Panc1 (cell line): ENCODE measurements at regions not wholly inside any gene's neighbourhood (a gene's known extent, or its start where the extent isn't known, plus 50 kb on each side); places are given as distances from the start of the nearest gene placed in this dataset.

Experiments
- CTCF ChIP-seq: fragments of 450-650 bp; IDR thresholded peaks from 2 replicates; pipeline ENCODE4 v1.5.1; 2017; ENCODE audit warnings: mild to moderate bottlenecking
- POLR2AphosphoS5 ChIP-seq: IDR thresholded peaks from 2 replicates; pipeline ENCODE4 v1.6.1; 2012; ENCODE audit warnings: mild to moderate bottlenecking, low read depth, low read length, moderate library complexity
- REST ChIP-seq, 2 experiments: IDR thresholded peaks; 2 replicates each; pipeline ENCODE4 v1.6.1; 2011 to 2012; ENCODE audit warnings: low read depth in 2 of 2, control low read depth in 1 of 2, low read length in 1 of 2, mild to moderate bottlenecking in 1 of 2, moderate library complexity in 1 of 2; ENCODE audit not compliant: insufficient read depth in 1 of 2
- SIN3A ChIP-seq: IDR thresholded peaks from 2 replicates; pipeline ENCODE4 v1.6.1; 2012; ENCODE audit warnings: low read depth, mild to moderate bottlenecking, low read length, moderate library complexity, borderline replicate concordance; ENCODE audit not compliant: insufficient read depth
- TCF7L2 ChIP-seq: IDR thresholded peaks from 2 replicates; pipeline ENCODE4 v1.6.1; 2011; ENCODE audit warnings: mild to moderate bottlenecking, low read depth, low read length, inconsistent platforms

GRCh38 chr5:39799242-39799641 lies 374.5 kb upstream of the DAB2 start:
- TF ChIP-seq SIN3A = no peak
- TF ChIP-seq CTCF = no peak
- no peak for TF ChIP-seq POLR2AphosphoS5
- TF ChIP-seq TCF7L2 = no peak
- no peak for TF ChIP-seq REST (IDR thresholded peaks at IDR 0.05; ENCODE audit: insufficient read depth in 1 of 2, low read depth in 2 of 2, low read length in 1 of 2)
